ENCODE measurements at regions not wholly inside any gene's neighbourhood (a gene's known extent, or its start where the extent isn't known, plus 50 kb on each side); places are given as distances from the start of the nearest gene placed in this dataset.

DNA sequence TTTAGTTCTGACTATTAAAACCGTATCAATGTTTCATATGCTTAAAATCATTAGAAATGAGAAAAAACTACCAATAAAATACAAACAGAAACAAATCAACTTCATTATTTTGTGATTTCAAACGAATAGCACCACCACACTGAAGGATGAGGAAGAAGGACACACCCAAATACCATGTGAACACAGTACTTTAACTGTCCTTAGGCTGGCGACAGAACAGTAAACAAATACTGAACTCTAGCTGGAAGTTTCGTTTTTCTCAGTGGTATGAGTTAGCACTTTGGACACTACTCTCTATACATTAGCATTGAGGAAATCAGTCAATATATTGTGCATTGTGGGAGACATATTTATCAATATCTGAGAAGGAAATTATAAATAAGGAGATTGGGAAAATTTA lies 202.4 kb upstream of the AGAP1 start:
- intact Hi-C loops (cut with micrococcal nuclease) = no loop called here
- H3K4me1 Mint-ChIP-seq (ENCODE audit: low read depth) = no peaks in the 10 kb centered on the region
- H3K4me3 Mint-ChIP-seq = no peak overlapping the region
- no peak for DNase-seq (ENCODE audit: low spot score)
- H3K27ac Mint-ChIP-seq = no peak overlapping the region
- no peaks in the 10 kb centered on the region for H3K27me3 Mint-ChIP-seq (ENCODE audit: insufficient read depth)
- no peaks in the 10 kb centered on the region for H3K9me3 Mint-ChIP-seq
- H3K36me3 Mint-ChIP-seq (ENCODE audit: low read depth) = no peaks in the 10 kb centered on the region

DNA sequence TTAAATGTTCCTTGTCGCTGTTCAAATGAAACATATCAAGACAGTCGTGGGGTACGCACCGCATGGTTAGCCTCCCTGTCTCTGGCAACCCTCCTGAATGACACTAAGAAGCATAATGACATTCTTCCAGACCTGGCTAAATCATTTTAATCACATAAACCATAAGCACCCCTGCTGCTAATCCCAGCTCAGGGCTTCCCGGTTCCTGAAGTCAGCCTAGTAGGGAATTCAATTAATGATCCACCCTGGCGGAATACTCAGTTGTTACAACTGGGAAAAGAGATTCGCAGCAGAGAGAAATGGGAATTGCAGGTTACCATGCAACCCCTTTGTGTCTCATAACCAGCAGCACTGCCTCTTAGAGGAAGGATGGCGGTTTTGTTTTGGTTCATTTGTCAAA lies 200.8 kb upstream of the AGAP1 start:
- Mint-ChIP-seq H3K4me1 (ENCODE audit: low read depth) (no peaks in the 10 kb centered on the region), H3K9me3 (no peaks in the 10 kb centered on the region), H3K27ac (no peak overlapping the region), H3K4me3 (no peak overlapping the region), H3K27me3 (ENCODE audit: insufficient read depth) (no peaks in the 10 kb centered on the region), H3K36me3 (ENCODE audit: low read depth) (no peaks in the 10 kb centered on the region)
- no peak for DNase-seq (ENCODE audit: low spot score)
- intact Hi-C loops (cut with micrococcal nuclease) = no loop called here

DNA sequence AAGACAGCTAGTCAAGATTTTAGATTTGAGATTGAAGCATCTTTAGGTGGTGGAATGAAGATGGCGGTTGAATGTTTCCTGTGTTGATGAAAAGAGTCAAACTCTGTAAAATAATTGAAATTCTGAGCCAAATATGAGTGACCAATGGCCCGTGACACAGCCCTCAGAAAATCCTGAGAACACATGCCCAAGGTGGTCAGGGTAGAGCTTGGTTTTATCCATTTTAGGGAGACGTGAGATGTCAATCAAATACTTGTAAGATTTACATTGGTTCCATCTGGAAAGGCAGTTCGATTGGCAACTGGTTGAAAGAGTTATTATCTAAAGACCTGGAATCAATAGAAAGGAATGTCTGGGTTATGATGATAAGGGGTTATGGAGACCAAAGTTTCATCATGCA lies 198.0 kb upstream of the AGAP1 start:
- H3K27ac Mint-ChIP-seq = no peak overlapping the region
- H3K4me1 Mint-ChIP-seq (ENCODE audit: low read depth) = no peaks in the 10 kb centered on the region
- DNase-seq (ENCODE audit: low spot score) = no peak
- intact Hi-C loops (cut with micrococcal nuclease) = no loop called here
- H3K9me3 Mint-ChIP-seq = no peaks in the 10 kb centered on the region
- no peaks in the 10 kb centered on the region for H3K27me3 Mint-ChIP-seq (ENCODE audit: insufficient read depth)
- H3K36me3 Mint-ChIP-seq (ENCODE audit: low read depth) = no peaks in the 10 kb centered on the region
- H3K4me3 Mint-ChIP-seq = no peak overlapping the region

DNA sequence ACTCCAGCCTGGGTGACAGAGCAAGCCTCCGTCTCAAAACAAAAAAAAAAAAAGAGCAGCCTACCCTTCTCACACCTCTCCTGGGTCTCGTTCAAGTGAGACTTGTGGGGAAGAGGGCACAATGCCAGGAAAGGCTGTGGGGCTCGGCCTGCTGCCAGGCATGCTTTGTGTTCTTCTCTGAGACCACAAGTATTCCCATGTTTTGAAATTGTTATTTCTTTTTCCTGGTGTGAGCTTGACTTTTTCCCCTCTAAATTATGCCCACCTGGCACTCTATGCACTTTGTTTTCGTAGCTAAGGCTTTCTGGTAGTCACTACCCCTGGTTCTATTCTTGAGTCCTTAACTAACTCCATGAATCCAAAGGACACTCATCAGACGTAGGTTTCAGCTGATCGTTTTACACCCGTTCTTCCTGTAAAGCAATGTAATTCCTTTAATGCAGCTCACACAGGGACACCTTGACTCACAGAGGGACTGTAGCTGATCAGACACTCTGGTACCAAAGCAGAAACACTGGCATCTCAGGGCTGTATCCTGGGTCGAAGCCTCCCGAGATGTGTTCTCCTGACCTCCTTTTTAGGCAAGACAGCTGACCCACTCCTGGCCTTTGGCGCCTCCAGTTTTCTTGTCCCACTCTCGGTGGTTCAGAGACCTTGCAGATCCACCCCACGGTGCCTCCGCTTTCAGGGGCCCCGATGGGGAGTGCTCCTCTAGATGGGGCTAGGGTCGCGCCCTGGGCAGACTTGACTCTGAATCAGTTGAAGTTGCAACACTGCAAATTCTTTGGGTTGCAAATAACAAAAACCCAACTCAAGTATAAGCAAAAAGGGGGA lies 193.3 kb upstream of the AGAP1 start:
- Mint-ChIP-seq H3K9me3 (no peaks in the 10 kb centered on the region), H3K27me3 (ENCODE audit: insufficient read depth) (no peaks in the 10 kb centered on the region), H3K36me3 (ENCODE audit: low read depth) (no peaks in the 10 kb centered on the region), H3K4me3 (no peak overlapping the region), H3K4me1 (ENCODE audit: low read depth) (no peaks in the 10 kb centered on the region), H3K27ac (no peak overlapping the region)
- intact Hi-C loops (cut with micrococcal nuclease) = no loop called here
- DNase-seq (ENCODE audit: low spot score) = no peak

DNA sequence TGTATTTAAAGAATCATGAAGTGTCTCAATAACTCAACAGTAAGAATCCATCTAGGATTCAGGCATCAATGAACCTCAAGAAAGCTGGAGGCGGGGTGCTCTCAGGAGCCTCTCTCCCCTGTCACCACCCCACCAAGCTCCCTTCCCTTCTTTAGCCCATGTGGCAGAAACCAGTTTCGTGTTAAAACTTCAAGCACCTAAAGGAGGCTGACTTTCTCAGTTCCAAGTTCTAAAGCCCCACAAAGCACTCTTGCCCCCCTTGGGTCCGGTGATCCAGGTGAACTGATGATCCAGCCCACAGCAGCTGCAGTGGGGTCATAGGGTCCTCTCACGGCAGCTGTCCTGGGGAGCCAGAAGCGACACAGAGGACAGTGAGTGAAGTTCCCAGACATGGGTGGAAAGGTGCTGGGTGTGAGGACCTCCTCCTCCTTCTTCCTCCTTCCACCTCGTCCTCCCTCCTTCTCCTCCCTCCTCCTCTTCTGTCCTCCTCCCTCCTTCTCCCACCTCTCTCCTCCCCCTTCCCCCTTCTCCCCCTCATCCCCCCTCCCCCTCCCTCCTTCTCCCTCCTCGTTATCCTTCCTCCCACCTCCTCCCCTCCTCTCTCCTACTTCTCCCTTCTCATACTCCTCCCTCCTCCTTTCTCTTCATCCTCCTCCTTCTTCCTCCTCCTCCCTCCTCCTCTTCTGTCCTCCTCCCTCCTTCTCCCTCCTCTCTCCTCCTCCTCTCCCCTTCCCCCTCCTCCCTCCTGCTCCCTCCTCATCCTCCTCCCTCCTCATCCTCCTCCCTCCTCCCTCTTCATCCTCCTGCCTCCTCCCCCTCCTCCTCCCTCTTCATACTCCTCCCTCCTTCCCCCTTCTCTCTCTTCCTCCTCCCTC lies 192.4 kb upstream of the AGAP1 start:
- Mint-ChIP-seq H3K4me3 (no peak overlapping the region), H3K4me1 (ENCODE audit: low read depth) (no peaks in the 10 kb centered on the region), H3K36me3 (ENCODE audit: low read depth) (no peaks in the 10 kb centered on the region), H3K9me3 (no peaks in the 10 kb centered on the region), H3K27me3 (ENCODE audit: insufficient read depth) (no peaks in the 10 kb centered on the region), H3K27ac (no peak overlapping the region)
- DNase-seq (ENCODE audit: low spot score) = no peak
- intact Hi-C loops (cut with micrococcal nuclease) = no loop called here

DNA sequence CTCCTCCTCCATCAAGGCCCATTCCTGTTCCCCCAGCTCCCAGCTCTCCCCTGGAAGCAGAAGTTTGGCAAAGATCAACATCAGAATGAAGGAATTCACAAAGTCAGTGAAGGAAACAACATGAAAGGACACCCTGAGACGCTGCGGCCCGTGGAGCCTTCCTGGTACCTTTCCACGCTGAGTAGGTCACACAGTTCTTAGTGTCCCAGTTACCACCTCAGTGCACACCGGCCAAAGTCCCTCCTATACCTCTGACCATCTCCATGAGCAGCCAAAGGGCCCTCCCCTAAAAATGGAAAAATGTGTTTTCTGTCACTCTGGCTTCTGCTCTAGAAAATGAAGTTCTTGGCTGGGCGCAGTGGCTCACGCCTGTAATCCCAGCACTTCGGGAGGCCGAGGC lies 191.6 kb upstream of the AGAP1 start:
- Mint-ChIP-seq H3K4me3 (no peak overlapping the region), H3K27ac (no peak overlapping the region), H3K36me3 (ENCODE audit: low read depth) (no peaks in the 10 kb centered on the region), H3K9me3 (no peaks in the 10 kb centered on the region), H3K27me3 (ENCODE audit: insufficient read depth) (no peaks in the 10 kb centered on the region), H3K4me1 (ENCODE audit: low read depth) (no peaks in the 10 kb centered on the region)
- intact Hi-C loops (cut with micrococcal nuclease) = no loop called here
- no peak for DNase-seq (ENCODE audit: low spot score)

DNA sequence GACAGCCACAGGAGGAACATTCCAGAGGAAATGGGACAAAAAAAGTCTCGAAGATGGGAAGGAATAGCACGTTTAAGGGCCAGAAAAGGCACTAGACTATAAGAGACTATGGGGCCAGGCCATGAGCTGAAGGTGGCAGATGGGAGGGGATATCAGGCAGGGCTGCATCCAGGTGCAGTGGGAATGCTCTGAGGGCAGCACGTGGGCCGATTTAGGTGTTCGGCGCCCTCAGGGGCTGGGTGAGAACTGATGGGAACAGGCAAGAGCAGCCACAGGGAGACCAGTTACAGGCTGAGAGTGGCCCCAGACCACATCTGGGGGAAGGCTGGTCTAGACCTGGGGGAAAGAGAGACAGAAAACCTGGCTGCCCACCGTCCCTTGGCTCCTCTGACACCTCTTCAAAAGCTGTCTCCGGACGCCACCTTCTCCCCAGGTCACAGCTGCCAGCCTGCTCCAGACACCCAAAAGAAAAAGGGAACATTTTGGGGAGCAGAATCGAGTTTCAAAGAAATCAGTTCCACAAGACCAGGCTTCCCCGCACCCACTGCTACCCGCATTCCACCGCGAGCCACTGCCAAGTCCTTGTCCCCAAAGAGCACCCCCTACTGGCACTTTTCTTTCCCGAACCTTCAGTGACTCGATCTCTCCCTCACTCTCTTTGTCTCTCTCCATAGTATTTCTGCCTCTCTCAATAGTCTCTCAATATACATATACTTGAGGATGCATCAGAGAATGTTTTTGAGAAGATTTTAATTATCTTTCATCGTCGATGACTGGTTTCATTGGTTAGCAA lies 190.1 kb upstream of the AGAP1 start:
- Mint-ChIP-seq H3K36me3 (ENCODE audit: low read depth) (no peaks in the 10 kb centered on the region), H3K27ac (no peak overlapping the region), H3K27me3 (ENCODE audit: insufficient read depth) (no peaks in the 10 kb centered on the region), H3K4me1 (ENCODE audit: low read depth) (no peaks in the 10 kb centered on the region), H3K9me3 (no peaks in the 10 kb centered on the region), H3K4me3 (no peak overlapping the region)
- intact Hi-C loops (cut with micrococcal nuclease) = no loop called here
- no peak for DNase-seq (ENCODE audit: low spot score)

DNA sequence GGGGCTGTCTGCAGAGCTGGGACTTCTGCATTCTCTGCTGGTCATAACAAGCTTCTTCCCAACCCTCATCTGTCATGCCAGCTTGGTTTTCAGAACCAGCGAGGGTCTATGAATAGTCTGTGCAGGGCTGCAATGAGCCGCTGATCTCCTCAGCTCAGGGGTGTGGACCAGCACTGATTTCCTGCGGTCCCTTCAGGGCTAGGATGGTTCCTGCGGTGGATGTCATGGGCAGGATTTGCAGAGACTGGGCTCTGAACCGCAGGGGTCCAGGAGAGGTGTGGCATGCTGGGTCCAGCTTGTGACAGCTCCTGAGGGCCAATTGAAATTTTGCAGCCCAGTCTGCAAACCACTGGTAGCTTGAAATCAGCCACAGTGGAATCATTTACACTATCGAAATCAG lies 188.2 kb upstream of the AGAP1 start:
- H3K27ac Mint-ChIP-seq = no peak overlapping the region

DNA sequence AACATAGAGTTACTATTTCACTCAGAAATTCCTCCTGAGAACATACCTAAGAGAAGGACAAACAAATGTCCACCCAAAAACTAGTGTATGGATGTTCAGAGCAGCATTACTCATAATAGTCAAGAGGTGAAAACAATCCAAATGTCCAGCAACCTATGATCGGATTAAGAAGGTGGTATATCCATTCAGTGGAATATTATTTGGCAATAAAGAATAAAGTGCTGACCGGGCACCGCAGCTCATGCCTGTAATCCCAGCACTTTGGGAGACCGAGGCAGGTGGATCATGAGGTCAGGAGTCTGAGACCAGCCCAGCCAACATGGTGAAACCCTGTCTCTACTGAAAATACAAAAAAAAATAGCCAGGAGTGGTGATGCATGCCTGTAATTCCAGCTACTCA lies 182.8 kb upstream of the AGAP1 start:
- intact Hi-C loops (cut with micrococcal nuclease) = no loop called here
- Mint-ChIP-seq H3K4me3 (no peak overlapping the region), H3K9me3 (no peaks in the 10 kb centered on the region), H3K36me3 (ENCODE audit: low read depth) (no peaks in the 10 kb centered on the region), H3K27me3 (ENCODE audit: insufficient read depth) (peaks cover 1% of the 10 kb centered on the region), H3K4me1 (ENCODE audit: low read depth) (no peaks in the 10 kb centered on the region), H3K27ac (no peak overlapping the region)
- no peak for DNase-seq (ENCODE audit: low spot score)

More for the DNA sequence above, 188.2 kb upstream of the AGAP1 start:
- no peak for DNase-seq (ENCODE audit: low spot score)
- Mint-ChIP-seq H3K4me1 (ENCODE audit: low read depth) (no peaks in the 10 kb centered on the region), H3K27me3 (ENCODE audit: insufficient read depth) (no peaks in the 10 kb centered on the region), H3K4me3 (no peak overlapping the region), H3K9me3 (no peaks in the 10 kb centered on the region), H3K36me3 (ENCODE audit: low read depth) (no peaks in the 10 kb centered on the region)
- intact Hi-C loops (cut with micrococcal nuclease) = no loop called here

DNA sequence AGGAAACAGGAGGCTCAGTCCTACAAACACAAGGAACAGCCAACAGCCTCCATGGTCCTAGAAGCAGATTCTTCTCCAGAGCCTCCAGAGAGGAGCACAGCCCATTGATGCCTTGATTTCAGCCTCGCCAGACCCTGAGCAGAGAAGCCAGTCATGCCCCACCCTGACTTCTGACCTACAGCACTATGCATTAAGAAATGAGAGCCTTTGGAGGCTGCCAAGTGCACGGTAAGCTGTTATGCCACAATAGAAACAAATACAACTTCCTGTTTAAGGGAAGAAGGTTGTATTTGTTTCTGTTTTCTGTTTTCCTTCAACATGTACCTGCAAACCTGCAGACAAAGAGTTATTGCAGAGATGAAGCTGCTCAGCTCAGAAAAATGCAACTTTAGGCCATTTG lies 181.3 kb upstream of the AGAP1 start:
- intact Hi-C loops (cut with micrococcal nuclease) = no loop called here
- no peak overlapping the region for H3K4me3 Mint-ChIP-seq
- H3K27me3 Mint-ChIP-seq (ENCODE audit: insufficient read depth) = peaks cover 4% of the 10 kb centered on the region
- no peaks in the 10 kb centered on the region for H3K36me3 Mint-ChIP-seq (ENCODE audit: low read depth)
- H3K27ac Mint-ChIP-seq = no peak overlapping the region
- DNase-seq (ENCODE audit: low spot score) = no peak
- no peaks in the 10 kb centered on the region for H3K9me3 Mint-ChIP-seq
- H3K4me1 Mint-ChIP-seq (ENCODE audit: low read depth) = no peaks in the 10 kb centered on the region

DNA sequence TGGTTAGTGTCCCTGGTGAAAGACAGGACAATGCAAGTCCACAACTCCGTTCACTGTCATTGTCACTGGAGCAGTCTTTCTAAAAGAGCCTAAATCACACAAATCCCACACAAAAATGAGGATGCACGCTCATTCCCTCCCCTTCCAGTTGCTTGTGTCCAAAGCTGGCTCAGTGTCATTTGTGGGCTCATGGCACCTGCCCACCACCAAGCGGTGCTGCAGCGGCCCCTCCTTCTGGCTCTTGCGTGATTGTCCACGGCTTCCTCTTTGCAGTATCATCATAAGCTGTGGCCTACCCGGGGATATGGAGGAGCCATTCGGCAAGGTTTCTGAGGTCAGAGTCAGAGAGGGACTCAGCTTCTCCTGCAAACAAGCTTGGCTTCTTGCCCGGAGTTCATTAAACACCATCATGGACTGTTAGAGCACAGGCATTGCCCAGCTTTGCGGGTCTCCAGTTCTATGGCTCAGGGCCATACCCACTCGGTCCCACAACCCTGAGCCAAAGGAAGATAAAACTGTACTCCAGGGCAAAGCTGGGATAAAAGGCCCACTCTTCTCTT lies 179.4 kb upstream of the AGAP1 start:
- Mint-ChIP-seq H3K27me3 (ENCODE audit: insufficient read depth) (peaks cover 8% of the 10 kb centered on the region), H3K9me3 (no peaks in the 10 kb centered on the region), H3K27ac (no peak overlapping the region), H3K4me3 (no peak overlapping the region), H3K4me1 (ENCODE audit: low read depth) (no peaks in the 10 kb centered on the region), H3K36me3 (ENCODE audit: low read depth) (no peaks in the 10 kb centered on the region)
- no peak for DNase-seq (ENCODE audit: low spot score)
- intact Hi-C loops (cut with micrococcal nuclease) = no loop called here

DNA sequence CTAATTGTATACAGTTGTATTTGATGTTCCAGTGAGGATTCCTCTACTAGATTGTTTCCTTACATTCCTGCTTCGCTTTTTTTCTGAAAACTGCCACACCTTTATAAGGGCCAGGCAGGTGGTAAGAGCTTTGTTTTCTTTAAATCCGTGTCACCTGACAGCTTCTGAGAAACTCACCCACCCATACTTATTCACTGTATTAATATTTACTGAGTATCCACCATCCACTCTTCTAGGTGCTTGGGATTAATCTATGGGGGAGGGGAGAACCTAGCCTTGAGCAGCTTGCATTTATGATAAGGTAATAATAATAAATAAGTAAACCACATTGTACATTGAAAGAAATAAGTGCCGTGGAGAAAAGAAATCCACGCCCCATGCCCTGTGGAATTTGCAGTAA lies 174.7 kb upstream of the AGAP1 start:
- no peaks in the 10 kb centered on the region for H3K36me3 Mint-ChIP-seq (ENCODE audit: low read depth)
- H3K4me3 Mint-ChIP-seq = no peak overlapping the region
- no peak overlapping the region for H3K27ac Mint-ChIP-seq
- no peaks in the 10 kb centered on the region for H3K4me1 Mint-ChIP-seq (ENCODE audit: low read depth)
- H3K9me3 Mint-ChIP-seq = no peaks in the 10 kb centered on the region
- intact Hi-C loops (cut with micrococcal nuclease) = no loop called here
- peaks cover 14% of the 10 kb centered on the region for H3K27me3 Mint-ChIP-seq (ENCODE audit: insufficient read depth)
- DNase-seq (ENCODE audit: low spot score) = no peak

All from activated T-helper 1 cell treated with anti-CD3 and anti-CD28 coated beads, Interleukin-12 subunit alpha, Interleukin-12 subunit beta, Interleukin-2, Interleukin-4 antibody, amounts not matched to agents 30 ng/mL and 10 ng/mL and 1 ng/mL, durations not matched to agents 14 hours and 24 hours and 36 hours (primary cell).